Testis (tissue), 2 donors: ENCODE measurements at regions not wholly inside any gene's neighbourhood (a gene's known extent, or its start where the extent isn't known, plus 50 kb on each side); places are given as distances from the start of the nearest gene placed in this dataset.

Source experiments
- POLR2A ChIP-seq: fragments of 450-650 bp; IDR thresholded peaks from one replicate; pipeline ENCODE4 v1.6.1; 2017; ENCODE audit warnings: antibody characterized with exemption, mild to moderate bottlenecking, moderate library complexity
- TF ChIP-seq, protein P1 (sequence below), 3 experiments: fragments of 450-650 bp in 2 of 3; fragments of 200-600 bp in 1 of 3; sonication (generic) in 1 of 3; IDR thresholded peaks; one replicate each; pipeline ENCODE4 v1.5.1; 2016 to 2019; ENCODE audit warnings: antibody characterized with exemption in 3 of 3, mild to moderate bottlenecking in 2 of 3, moderate library complexity in 1 of 3

- TF ChIP-seq, protein P1, sequence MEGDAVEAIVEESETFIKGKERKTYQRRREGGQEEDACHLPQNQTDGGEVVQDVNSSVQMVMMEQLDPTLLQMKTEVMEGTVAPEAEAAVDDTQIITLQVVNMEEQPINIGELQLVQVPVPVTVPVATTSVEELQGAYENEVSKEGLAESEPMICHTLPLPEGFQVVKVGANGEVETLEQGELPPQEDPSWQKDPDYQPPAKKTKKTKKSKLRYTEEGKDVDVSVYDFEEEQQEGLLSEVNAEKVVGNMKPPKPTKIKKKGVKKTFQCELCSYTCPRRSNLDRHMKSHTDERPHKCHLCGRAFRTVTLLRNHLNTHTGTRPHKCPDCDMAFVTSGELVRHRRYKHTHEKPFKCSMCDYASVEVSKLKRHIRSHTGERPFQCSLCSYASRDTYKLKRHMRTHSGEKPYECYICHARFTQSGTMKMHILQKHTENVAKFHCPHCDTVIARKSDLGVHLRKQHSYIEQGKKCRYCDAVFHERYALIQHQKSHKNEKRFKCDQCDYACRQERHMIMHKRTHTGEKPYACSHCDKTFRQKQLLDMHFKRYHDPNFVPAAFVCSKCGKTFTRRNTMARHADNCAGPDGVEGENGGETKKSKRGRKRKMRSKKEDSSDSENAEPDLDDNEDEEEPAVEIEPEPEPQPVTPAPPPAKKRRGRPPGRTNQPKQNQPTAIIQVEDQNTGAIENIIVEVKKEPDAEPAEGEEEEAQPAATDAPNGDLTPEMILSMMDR (IDR thresholded peaks at IDR 0.05), result no peak
- TF ChIP-seq POLR2A, result no peak
Measured at GRCh38 chr15:62938825-62939224, 103.7 kb upstream of the TPM1 start.
